ENCODE measurements at regions not wholly inside any gene's neighbourhood (a gene's known extent, or its start where the extent isn't known, plus 50 kb on each side); places are given as distances from the start of the nearest gene placed in this dataset.

GRCh38 chr13:103218253-103218652, 152.0 kb upstream of the SLC10A2 start:
- ChIA-PET POLR2A (no interaction called here), CTCF (no interaction called here)
- Mint-ChIP-seq H3K4me1 (ENCODE audit: low read depth) (no peaks in the 10 kb centered on the region), H3K27ac (no peak overlapping the region), H3K9me3 (peaks cover 2% of the 10 kb centered on the region), H3K4me3 (no peak overlapping the region), H3K27me3 (no peaks in the 10 kb centered on the region), H3K36me3 (ENCODE audit: low read depth) (no peaks in the 10 kb centered on the region)
- DNase-seq (no peak), ATAC-seq (no peak)
- no peak for TF ChIP-seq CTCF (IDR thresholded peaks at IDR 0.05)
- intact Hi-C loops (cut with micrococcal nuclease) = no loop called here

- no peak for TF ChIP-seq CTCF (IDR thresholded peaks at IDR 0.05)
- Mint-ChIP-seq H3K36me3 (ENCODE audit: low read depth) (no peaks in the 10 kb centered on the region), H3K27ac (no peak overlapping the region), H3K4me1 (ENCODE audit: low read depth) (no peaks in the 10 kb centered on the region), H3K27me3 (no peaks in the 10 kb centered on the region), H3K4me3 (no peak overlapping the region), H3K9me3 (no peaks in the 10 kb centered on the region)
- ChIA-PET CTCF (no interaction called here), POLR2A (no interaction called here)
- no peak for ATAC-seq
- no peak for DNase-seq
- intact Hi-C loops (cut with micrococcal nuclease) = no loop called here
These were observed 146.9 kb upstream of the SLC10A2 start for GRCh38 chr13:103213152-103213551.

- no peak overlapping the region for H3K27ac Mint-ChIP-seq
- DNase-seq = no peak
- H3K4me1 Mint-ChIP-seq (ENCODE audit: low read depth) = no peaks in the 10 kb centered on the region
- H3K9me3 Mint-ChIP-seq = no peaks in the 10 kb centered on the region
- no peak for TF ChIP-seq CTCF (IDR thresholded peaks at IDR 0.05)
- H3K27me3 Mint-ChIP-seq = no peaks in the 10 kb centered on the region
- CTCF ChIA-PET = no interaction called here
- POLR2A ChIA-PET = no interaction called here
- no peak overlapping the region for H3K4me3 Mint-ChIP-seq
- ATAC-seq = no peak
- intact Hi-C loops (cut with micrococcal nuclease) = no loop called here
- no peaks in the 10 kb centered on the region for H3K36me3 Mint-ChIP-seq (ENCODE audit: low read depth)
These were observed 144.1 kb upstream of the SLC10A2 start for GRCh38 chr13:103210348-103210747.

GRCh38 chr13:103203735-103204330, 137.6 kb upstream of the SLC10A2 start:
- DNase-seq = no peak
- H3K36me3 Mint-ChIP-seq (ENCODE audit: low read depth) = no peaks in the 10 kb centered on the region
- no peak for ATAC-seq
- H3K27ac Mint-ChIP-seq = no peak overlapping the region
- POLR2A ChIA-PET = no interaction called here
- CTCF ChIA-PET = no interaction called here
- H3K27me3 Mint-ChIP-seq = no peaks in the 10 kb centered on the region
- no peaks in the 10 kb centered on the region for H3K4me1 Mint-ChIP-seq (ENCODE audit: low read depth)
- no peak for TF ChIP-seq CTCF (IDR thresholded peaks at IDR 0.05)
- H3K4me3 Mint-ChIP-seq = no peak overlapping the region
- peaks cover 5% of the 10 kb centered on the region for H3K9me3 Mint-ChIP-seq
- intact Hi-C loops (cut with micrococcal nuclease) = no loop called here

- H3K4me1 Mint-ChIP-seq (ENCODE audit: low read depth) = no peaks in the 10 kb centered on the region
- ChIA-PET POLR2A (no interaction called here), CTCF (no interaction called here)
- ATAC-seq (no peak), DNase-seq (no peak)
- H3K4me3 Mint-ChIP-seq = no peak overlapping the region
- peaks cover 5% of the 10 kb centered on the region for H3K9me3 Mint-ChIP-seq
- TF ChIP-seq CTCF (IDR thresholded peaks at IDR 0.05) = no peak
- no peaks in the 10 kb centered on the region for H3K36me3 Mint-ChIP-seq (ENCODE audit: low read depth)
- H3K27me3 Mint-ChIP-seq = no peaks in the 10 kb centered on the region
- intact Hi-C loops (cut with micrococcal nuclease) = no loop called here
- no peak overlapping the region for H3K27ac Mint-ChIP-seq
These were observed 134.1 kb upstream of the SLC10A2 start for GRCh38 chr13:103200118-103200885.

Data from activated CD8-positive, alpha-beta T cell treated with anti-CD3 and anti-CD28 coated beads for 36 hours (primary cell).